NCI-H2029 (cell line): ENCODE measurements at regions not wholly inside any gene's neighbourhood (a gene's known extent, or its start where the extent isn't known, plus 50 kb on each side); places are given as distances from the start of the nearest gene placed in this dataset.
"Not testable (repeated sequence)": the region's sequence is repeated elsewhere in the genome, so short reads cannot be mapped to it uniquely, and the experiment has no call there.

Source experiments
- DNase-seq: peaks from one replicate; lab custom pipeline; 2025; lab: John Stamatoyannopoulos, UW

DNA sequence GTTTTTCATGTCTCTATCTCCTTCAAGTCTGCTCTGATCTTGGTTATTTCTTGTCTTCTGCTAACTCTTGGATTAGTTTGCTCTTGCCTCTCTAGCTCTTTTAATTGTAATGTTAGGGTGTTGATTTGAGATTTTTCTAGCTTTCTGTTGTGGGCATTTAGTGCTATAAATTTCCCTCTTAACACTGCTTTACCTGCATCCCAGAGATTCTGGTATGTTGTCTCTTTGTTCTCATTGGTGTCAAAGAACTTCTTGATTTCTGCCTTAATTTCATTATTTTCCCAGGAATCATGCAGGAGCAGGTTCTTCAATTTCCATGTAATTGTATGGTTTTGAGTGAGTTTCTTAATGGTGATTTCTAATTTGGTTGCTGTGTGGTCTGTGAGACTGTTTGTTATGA, 128.5 kb upstream of the ZNF267 start:
- DNase-seq = not testable (repeated sequence)

DNA sequence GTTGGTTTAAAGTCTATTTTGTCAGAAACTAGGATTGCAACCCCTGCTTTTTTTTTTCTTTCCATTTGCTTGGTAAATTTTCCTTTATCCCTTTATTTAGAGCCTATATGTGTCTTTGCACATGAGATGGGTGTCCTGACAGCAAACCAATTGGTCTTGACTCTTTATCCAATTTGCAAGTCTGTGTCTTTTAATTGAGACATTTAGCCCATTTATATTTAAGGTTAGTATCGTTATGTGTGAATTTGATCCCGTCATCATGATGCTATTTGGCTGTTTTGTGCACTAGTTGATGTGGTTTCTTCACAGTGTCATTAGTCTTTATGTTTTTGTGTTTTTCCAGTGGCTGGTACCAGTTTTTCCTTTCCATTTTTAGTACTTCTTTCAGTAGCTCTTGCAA, 127.7 kb upstream of the ZNF267 start:
- DNase-seq = no peak

DNA sequence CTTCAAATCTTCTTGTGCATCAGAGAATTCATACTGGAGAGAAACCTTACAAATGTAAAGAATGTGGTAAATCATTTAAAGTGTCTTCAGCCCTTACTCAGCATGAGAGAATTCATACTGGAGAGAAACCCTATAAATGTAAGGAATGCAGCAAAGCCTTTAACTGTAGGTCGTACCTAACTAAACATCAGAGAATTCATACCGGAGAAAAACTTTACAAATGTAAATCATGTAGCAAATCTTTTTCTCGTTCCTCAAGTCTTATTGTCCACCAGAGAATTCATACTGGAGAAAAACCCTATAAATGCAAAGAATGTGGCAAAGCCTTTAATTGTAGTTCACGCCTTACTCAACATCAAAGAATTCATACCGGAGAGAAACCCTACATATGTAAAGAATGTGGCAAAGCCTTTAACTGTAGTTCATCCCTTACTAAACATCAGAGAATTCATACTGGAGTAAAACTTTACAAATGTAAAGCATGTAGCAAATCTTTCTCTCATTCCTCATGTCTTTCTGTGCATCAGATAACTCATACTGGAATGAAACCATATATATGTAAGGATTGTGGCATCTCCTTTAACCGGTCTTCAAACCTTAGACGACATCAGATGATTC, 118.5 kb upstream of the ZNF267 start:
- DNase-seq = no peak

DNA sequence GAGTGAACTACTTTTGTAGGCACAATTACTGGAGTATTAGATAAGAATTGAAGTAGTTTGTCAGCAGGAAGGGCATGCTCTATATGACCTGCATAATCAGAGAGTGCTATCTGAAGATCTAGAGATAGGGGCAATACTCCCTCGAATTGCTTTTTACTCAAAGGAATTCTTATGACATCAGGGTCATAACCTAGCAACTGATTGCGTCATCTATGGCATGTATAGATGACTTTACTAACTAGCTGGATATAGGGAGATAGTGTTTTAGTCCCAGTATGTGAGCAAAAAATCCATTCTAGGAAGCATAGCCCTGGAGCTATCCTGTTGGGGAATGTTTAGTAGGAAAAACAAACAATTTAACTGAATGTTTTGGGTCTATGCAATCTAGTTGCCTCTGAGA, 109.5 kb upstream of the ZNF267 start:
- no peak for DNase-seq

DNA sequence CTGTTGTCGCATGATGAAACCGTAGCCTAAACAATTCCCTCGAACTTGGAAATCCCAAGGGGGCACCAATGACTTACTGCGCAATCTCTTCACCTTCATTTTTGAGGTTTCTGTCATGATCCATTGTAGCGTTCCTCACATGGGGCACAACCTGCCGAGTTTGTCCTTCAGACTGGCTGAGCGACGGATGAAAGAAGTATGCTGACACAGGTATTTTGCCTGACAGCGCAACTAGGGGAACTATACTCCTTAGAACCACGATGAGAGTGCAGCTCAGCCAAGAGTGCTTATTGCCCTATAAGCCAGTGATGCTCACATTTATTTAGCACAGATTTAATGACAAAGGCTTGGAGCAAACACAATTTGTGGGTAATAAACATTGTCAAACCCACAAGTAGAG, 106.3 kb upstream of the ZNF267 start:
- DNase-seq = no peak

DNA sequence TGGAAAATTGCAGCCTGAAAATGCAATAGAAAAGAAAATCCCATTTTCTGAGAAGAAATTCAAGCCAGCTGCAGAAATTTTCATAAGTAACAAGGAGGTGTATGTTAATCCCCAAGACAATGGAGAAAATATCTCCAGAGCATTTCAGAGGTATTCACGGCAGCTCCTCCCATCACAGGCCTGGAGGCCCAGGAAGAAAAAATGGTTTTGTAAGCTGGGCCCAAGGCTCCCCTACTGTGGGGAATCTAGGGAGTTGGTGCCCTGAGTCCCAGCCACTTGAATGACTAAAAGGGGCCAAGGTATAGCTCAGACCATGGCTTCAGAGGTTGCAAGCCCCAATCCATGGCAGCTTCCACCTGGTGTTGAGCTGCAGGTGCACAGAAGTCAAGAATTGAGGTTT, 93.3 kb upstream of the ZNF267 start:
- no peak for DNase-seq

DNA sequence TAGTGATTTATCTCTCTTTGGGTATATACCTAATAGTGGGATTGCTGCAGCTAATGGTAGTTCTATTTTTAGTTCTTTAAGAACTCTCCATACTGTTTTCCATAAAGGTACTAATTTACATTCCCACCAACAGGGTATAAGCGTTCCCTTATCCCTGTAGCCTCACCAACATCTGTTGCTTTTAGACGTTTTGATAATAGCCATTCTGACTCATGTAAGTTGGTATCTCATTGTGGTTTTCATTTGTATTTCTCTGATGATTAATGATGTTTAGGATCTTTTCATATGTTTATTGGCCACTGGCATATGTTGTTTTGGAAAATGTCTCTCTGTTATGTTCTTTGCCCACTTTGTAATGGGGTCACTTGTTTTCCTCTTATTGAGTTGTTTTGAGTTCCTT, 88.5 kb upstream of the ZNF267 start:
- no peak for DNase-seq

DNA sequence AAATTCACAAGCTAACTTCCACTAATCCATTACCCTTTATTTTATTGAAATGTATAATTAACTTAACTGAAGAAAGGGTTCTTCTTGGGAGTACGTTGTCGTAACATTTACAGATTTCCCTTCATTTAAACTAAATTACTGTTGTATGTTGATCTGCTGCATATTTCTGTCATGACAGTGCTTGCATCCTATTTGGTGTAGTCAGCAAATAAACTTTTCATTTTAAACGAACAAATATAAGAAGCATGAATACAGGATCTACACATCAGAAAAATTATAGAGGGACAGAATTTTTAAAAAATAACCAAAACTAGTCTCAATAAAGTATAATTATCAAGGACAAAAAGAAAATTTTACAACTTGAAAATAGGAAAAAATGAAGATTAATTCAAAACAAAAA, 66.5 kb upstream of the ZNF267 start:
- no peak for DNase-seq

DNA sequence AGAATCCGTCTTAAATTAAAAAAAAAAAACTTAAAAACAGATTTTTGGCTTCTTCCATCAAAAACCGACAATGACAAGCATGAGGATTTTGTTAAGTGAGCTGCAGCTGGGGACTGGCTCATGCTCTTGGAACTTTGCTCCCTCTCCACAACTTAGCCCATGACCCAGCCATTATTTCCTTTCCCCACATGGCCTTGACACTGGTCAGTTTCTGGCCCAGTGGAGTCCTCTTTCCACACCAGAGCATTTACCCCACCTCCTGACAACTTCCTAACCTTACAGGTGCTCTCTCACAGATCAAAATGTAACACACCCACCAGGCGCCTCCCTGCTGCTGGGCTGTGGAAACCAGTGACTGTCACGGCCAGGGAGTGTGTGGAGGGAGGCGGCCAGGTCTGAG, 62.7 kb upstream of the ZNF267 start:
- no peak for DNase-seq

DNA sequence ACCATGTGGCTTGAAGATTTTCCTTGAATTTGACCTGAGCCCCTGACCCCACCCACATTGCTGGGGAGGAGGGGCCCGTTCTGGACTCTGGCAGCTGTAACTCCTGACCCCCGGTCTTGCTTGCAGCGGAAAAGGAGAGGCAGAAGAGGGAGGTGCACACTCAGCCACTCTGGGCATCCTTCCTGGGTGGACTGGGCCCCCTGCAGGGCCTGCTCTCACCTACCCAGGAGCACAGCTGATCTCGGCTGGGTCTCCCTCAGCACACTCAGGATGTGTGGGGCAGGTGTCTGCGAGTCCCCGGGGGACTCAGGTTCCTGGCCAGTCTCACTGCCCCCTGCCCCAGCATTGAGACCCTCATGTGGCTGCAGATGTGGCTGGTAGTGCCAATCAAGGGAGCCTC, 57.5 kb upstream of the ZNF267 start:
- DNase-seq = not testable (repeated sequence)

DNA sequence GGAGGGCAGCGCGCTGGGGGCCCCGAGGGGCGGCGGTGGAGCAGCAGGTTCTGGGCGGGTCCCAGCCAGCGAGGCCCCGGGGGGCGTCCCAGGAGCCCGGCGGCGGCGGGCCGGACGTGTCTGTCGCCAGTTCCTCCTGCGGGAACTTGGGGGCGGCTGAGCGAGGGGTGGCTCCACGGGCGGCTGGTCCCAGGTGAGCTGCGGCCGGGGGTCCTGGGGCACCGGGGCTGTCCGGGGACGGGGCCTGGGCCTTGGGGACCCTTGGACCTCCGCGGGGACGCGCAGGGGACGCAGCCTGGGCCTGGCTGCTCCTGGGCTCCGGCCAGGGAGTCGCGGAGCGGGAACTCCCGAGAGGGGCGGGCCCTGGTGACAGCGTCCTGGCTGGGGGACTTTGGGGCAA, 54.2 kb upstream of the ZNF267 start:
- DNase-seq = no peak

DNA sequence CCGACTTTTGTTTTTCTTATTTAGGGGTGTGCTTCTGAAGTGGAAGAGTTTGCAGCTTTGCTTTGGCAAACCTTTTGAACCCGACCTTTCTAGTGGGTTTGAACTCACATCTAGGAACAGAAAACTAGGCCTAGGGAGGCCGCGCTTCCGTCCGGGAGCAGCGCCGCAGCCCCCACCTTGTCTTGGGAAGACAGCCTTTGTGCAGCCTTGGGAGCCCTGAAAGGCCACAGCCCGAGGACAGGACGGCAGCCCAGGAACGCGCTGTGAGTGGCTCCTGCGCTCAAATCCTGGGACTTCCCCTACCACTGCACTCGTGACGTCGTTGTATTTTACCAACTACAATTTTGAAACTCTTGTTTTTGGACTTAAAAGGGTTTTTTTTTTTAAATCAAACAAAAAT, 53.7 kb upstream of the ZNF267 start:
- DNase-seq = no peak
